Gastroesophageal sphincter (tissue), 4 donors: ENCODE measurements at regions not wholly inside any gene's neighbourhood (a gene's known extent, or its start where the extent isn't known, plus 50 kb on each side); places are given as distances from the start of the nearest gene placed in this dataset.

Source experiments
- ATAC-seq: fragments of 150-250 bp; one replicate; pipeline ENCODE4 v1.9.1; 2016; ENCODE audit warnings: mild to moderate bottlenecking, moderate library complexity
- H3K27ac ChIP-seq, 4 donors: fragments of 200-600 bp; sonication (generic) in 3 of 4; 1 replicate in 3 of 4; 2 replicates in 1 of 4; pipeline ENCODE4 v1.5.1; 2016 to 2019
- H3K27me3 ChIP-seq: fragments of 200-600 bp; sonication (generic); one replicate; pipeline ENCODE4 v1.5.1; 2019
- H3K36me3 ChIP-seq, 2 donors: fragments of 200-600 bp; sonication (generic); one replicate each; pipeline ENCODE4 v1.5.1; 2019; ENCODE audit warnings: control low read depth in 1 of 2
- H3K4me1 ChIP-seq, 3 donors: fragments of 200-600 bp; sonication (generic); 1 replicate in 2 of 3; 2 replicates in 1 of 3; pipeline ENCODE4 v1.5.1; 2016 to 2019; ENCODE audit warnings: control low read depth in 2 of 3
- H3K4me3 ChIP-seq, 2 donors: fragments of 200-600 bp; sonication (generic); one replicate each; pipeline ENCODE4 v1.5.1; 2019; ENCODE audit warnings: mild to moderate bottlenecking in 1 of 2, moderate library complexity in 1 of 2
- H3K9me3 ChIP-seq, 3 donors: fragments of 200-600 bp; sonication (generic); one replicate each; pipeline ENCODE4 v1.5.1; 2017 to 2019; ENCODE audit warnings: control low read depth in 2 of 3
- EP300 ChIP-seq: sonication (generic); formaldehyde crosslinking; IDR thresholded peaks from one replicate; pipeline ENCODE4 v1.6.1; 2017; ENCODE audit warnings: antibody characterized with exemption, mild to moderate bottlenecking
- POLR2A ChIP-seq, 2 donors: fragments of 450-650 bp; IDR thresholded peaks; one replicate each; pipeline ENCODE4 v1.6.1; 2017; ENCODE audit warnings: antibody characterized with exemption in 2 of 2, mild to moderate bottlenecking in 2 of 2, moderate library complexity in 1 of 2
- POLR2AphosphoS5 ChIP-seq: sonication (generic); formaldehyde crosslinking; IDR thresholded peaks from one replicate; pipeline ENCODE4 v1.6.1; 2017; ENCODE audit warnings: antibody characterized with exemption
- WGBS, 2 donors: methylation state at CpG; one replicate each; pipeline ENCODE4 v1.1.5; 2018; ENCODE audit warnings: low coverage in 1 of 2; 5-methylcytosine and 5-hydroxymethylcytosine counted together
- TF ChIP-seq, protein P1 (sequence below), 4 experiments: fragments of 200-600 bp in 2 of 4; fragments of 450-650 bp in 2 of 4; sonication (generic) in 1 of 4; IDR thresholded peaks; one replicate each; pipeline ENCODE4 v1.5.1; 2017 to 2019; ENCODE audit warnings: antibody characterized with exemption in 4 of 4, mild to moderate bottlenecking in 2 of 4, moderate library complexity in 2 of 4

DNA sequence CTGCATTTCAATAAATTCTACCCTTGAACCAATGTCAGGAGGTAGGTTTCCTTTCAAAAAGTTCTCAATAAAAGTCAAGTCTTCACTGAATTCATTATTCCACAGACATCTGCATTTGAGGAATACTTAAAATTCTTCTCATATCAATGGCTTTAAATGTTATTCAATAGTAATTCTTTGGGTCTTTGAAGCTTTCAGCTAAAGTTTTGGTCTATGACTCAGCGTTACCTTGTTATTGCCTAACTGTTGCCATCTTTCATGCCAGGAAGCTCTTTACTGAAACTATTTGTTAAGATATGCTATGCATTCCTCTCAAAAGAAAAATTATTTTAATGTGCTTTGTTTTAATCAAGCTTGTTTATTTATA is 170.5 kb downstream of the NNT start:
- TF ChIP-seq POLR2AphosphoS5 (no peak), EP300 (no peak), POLR2A (IDR thresholded peaks at IDR 0.05) (no peak)
- TF ChIP-seq, protein P1, sequence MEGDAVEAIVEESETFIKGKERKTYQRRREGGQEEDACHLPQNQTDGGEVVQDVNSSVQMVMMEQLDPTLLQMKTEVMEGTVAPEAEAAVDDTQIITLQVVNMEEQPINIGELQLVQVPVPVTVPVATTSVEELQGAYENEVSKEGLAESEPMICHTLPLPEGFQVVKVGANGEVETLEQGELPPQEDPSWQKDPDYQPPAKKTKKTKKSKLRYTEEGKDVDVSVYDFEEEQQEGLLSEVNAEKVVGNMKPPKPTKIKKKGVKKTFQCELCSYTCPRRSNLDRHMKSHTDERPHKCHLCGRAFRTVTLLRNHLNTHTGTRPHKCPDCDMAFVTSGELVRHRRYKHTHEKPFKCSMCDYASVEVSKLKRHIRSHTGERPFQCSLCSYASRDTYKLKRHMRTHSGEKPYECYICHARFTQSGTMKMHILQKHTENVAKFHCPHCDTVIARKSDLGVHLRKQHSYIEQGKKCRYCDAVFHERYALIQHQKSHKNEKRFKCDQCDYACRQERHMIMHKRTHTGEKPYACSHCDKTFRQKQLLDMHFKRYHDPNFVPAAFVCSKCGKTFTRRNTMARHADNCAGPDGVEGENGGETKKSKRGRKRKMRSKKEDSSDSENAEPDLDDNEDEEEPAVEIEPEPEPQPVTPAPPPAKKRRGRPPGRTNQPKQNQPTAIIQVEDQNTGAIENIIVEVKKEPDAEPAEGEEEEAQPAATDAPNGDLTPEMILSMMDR (IDR thresholded peaks at IDR 0.05) = no peak
- H3K27ac ChIP-seq = no peak overlapping the region
- no peak overlapping the region for H3K4me3 ChIP-seq
- no peaks in the 10 kb centered on the region for H3K27me3 ChIP-seq
- no peaks in the 10 kb centered on the region for H3K9me3 ChIP-seq
- no peaks in the 10 kb centered on the region for H3K36me3 ChIP-seq
- no peaks in the 10 kb centered on the region for H3K4me1 ChIP-seq
- ATAC-seq = no peak
- WGBS, 2 donors = 62 to 95% methylated on average over 1 of the region's 1 CpG

DNA sequence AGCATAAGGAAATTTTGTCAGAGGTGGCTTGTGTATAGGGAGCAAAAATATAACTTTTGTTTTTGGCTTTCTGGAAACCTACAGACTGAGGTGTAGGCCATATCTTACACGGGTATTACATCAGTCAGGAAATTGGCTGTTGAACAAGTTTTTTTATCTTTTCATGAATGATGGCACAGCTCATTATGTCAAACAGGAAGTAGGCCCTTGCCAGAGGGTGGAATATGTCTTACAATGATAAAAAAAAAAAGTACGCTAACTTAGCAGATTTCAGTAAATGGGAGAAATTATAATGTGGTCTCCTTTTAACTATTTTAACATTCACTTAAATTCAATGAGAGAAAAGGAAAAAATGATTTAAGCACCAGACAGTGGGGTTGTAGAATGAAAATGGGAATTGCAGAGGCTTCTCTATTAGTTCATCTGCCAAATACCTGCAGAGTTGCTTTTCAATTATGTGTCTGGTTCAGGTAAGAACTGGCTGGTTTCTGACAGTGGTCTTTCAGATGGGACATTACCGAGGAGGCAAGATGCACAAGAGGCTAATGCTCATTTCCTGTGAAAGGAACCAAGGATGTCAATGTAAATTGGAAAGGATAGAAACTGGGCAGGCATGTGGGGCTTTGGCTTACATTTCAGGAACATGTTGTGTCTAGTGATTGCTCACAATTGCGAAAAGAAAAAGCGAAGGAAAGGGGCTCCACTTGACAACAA is 169.9 kb downstream of the NNT start:
- no peak overlapping the region for H3K4me3 ChIP-seq
- ATAC-seq = no peak
- no peak for TF ChIP-seq POLR2A (IDR thresholded peaks at IDR 0.05)
- no peak for TF ChIP-seq POLR2AphosphoS5
- TF ChIP-seq, protein P1 (IDR thresholded peaks at IDR 0.05) = no peak
- TF ChIP-seq EP300 = no peak
- 61 to 87% methylated on average over 4 to 5 of the region's 5 CpGs for WGBS, 2 donors
- no peaks in the 10 kb centered on the region for H3K4me1 ChIP-seq
- H3K27me3 ChIP-seq = no peaks in the 10 kb centered on the region
- no peak overlapping the region for H3K27ac ChIP-seq
- no peaks in the 10 kb centered on the region for H3K9me3 ChIP-seq
- no peaks in the 10 kb centered on the region for H3K36me3 ChIP-seq

DNA sequence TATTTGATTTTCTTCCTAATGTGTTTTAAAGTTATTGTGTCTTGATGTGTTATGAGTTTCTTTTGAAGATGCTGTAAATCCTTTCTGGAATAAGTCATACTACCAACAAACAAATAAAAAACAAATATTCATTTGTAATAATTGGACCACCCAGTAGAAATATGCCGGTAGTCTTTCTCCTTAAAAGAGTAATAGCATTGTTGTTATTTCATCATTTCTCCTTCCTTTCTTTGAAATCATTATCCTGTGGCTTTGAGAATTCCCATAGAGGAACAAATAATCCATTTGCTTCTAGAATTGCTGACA is 169.4 kb downstream of the NNT start:
- H3K4me3 ChIP-seq = no peak overlapping the region
- H3K27me3 ChIP-seq = no peaks in the 10 kb centered on the region
- ATAC-seq = no peak
- no peak for TF ChIP-seq POLR2AphosphoS5
- TF ChIP-seq, protein P1 (IDR thresholded peaks at IDR 0.05) = no peak
- TF ChIP-seq POLR2A (IDR thresholded peaks at IDR 0.05) = no peak
- no peak for TF ChIP-seq EP300
- 33 to 67% methylated on average over 1 of the region's 1 CpG for WGBS, 2 donors
- H3K4me1 ChIP-seq = no peaks in the 10 kb centered on the region
- H3K36me3 ChIP-seq = no peaks in the 10 kb centered on the region
- no peak overlapping the region for H3K27ac ChIP-seq
- no peaks in the 10 kb centered on the region for H3K9me3 ChIP-seq

DNA sequence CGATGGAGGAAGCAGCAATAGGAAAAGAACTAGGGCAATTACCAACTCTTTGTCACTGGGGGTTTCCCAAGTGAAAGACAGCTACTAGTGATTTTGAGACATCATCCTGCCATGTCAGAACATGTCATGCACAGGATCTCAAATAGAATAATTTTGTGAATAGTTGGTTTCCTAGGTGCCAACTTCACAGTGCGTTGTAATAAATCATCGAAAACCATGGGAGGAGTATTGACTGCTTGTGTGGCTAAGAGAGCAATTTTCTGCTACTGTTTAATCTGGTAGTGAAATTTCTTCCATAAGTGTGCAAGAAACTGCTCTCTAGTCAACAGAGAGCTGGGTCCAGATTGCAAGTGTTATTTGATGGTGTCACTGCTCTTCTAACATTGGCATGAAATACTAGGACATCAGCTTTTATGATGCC is 168.6 kb downstream of the NNT start:
- no peaks in the 10 kb centered on the region for H3K9me3 ChIP-seq
- no peaks in the 10 kb centered on the region for H3K4me1 ChIP-seq
- no peaks in the 10 kb centered on the region for H3K36me3 ChIP-seq
- no peak overlapping the region for H3K27ac ChIP-seq
- 94 to 100% methylated on average over 2 to 3 of the region's 3 CpGs for WGBS, 2 donors
- ATAC-seq = no peak
- no peak for TF ChIP-seq POLR2AphosphoS5
- no peak for TF ChIP-seq EP300
- TF ChIP-seq POLR2A (IDR thresholded peaks at IDR 0.05) = no peak
- TF ChIP-seq, protein P1 (IDR thresholded peaks at IDR 0.05) = no peak
- H3K4me3 ChIP-seq = no peak overlapping the region
- no peaks in the 10 kb centered on the region for H3K27me3 ChIP-seq

DNA sequence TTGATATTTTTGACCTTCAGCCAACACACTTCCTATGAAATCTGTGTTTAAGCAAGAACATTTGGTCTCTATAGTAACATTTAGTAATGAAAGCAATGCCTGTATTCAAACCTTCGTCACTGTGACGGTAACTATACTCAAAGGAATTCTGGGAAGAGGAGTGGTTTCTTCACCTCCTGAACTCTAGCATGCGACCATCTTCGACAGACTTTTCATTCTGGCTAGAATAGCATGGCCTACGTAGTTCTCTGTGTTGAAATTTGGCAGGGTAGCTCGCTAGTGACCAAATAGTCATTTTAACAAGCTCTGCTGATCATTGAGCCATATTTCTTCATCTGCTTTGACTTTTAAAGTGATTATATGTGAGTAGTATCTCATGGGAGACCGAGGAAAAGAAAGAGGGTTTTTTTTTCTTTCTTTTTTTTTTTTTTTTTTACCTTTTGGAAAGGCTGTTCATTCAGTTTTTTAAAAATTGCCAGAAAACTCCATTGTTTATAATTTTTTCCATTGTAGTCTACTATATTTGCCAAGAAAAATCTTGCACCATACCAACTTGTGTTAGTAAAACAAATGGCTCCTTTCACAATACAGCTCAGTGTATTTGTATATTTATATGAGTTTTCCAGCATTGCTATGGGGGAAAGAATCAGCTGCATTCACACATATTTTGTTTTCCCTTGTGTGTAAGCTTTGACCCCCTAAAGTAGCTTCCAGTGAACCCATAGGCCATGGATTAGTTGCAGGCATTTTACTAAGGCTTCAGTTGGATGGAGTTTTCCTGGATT is 166.8 kb downstream of the NNT start:
- Histone ChIP-seq H3K4me3 (no peak overlapping the region), H3K27ac (peak overlapping the region; percentile 34 to 57 (median 49)), H3K36me3 (no peaks in the 10 kb centered on the region), H3K27me3 (no peaks in the 10 kb centered on the region), H3K4me1 (no peaks in the 10 kb centered on the region), H3K9me3 (no peaks in the 10 kb centered on the region)
- WGBS, 2 donors = 18 to 25% methylated on average over 7 of the region's 7 CpGs
- TF ChIP-seq POLR2AphosphoS5 = peak; percentile 50
- TF ChIP-seq, protein P1 (IDR thresholded peaks at IDR 0.05) = no peak
- TF ChIP-seq EP300 = peak; percentile 30
- peak; percentile 91 for ATAC-seq
